ENCODE measurements at regions not wholly inside any gene's neighbourhood (a gene's known extent, or its start where the extent isn't known, plus 50 kb on each side); places are given as distances from the start of the nearest gene placed in this dataset.

GRCh38 chr3:13130464-13131193 lies 57.4 kb upstream of the IQSEC1 start:
- TF ChIP-seq, protein P1, sequence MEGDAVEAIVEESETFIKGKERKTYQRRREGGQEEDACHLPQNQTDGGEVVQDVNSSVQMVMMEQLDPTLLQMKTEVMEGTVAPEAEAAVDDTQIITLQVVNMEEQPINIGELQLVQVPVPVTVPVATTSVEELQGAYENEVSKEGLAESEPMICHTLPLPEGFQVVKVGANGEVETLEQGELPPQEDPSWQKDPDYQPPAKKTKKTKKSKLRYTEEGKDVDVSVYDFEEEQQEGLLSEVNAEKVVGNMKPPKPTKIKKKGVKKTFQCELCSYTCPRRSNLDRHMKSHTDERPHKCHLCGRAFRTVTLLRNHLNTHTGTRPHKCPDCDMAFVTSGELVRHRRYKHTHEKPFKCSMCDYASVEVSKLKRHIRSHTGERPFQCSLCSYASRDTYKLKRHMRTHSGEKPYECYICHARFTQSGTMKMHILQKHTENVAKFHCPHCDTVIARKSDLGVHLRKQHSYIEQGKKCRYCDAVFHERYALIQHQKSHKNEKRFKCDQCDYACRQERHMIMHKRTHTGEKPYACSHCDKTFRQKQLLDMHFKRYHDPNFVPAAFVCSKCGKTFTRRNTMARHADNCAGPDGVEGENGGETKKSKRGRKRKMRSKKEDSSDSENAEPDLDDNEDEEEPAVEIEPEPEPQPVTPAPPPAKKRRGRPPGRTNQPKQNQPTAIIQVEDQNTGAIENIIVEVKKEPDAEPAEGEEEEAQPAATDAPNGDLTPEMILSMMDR (IDR thresholded peaks at IDR 0.05; ENCODE audit: insufficient read depth, low read length): no peak
- no peak for TF ChIP-seq POLR2AphosphoS5 (IDR thresholded peaks at IDR 0.05; ENCODE audit: low read depth)

All from HL-60 (cell line).